ACHN (cell line): ENCODE measurements at regions not wholly inside any gene's neighbourhood (a gene's known extent, or its start where the extent isn't known, plus 50 kb on each side); places are given as distances from the start of the nearest gene placed in this dataset.
A peak's percentile ranks its signal among the peaks of the same experiment; 100 is the strongest.

Experiments
- DNase-seq: peaks from one replicate; pipeline ENCODE4 v3.0.0-alpha.2; 2015
- in situ Hi-C: cut with HindIII; loops from 2 replicates; pipeline ENCODE4 v1.10.0; 2017; ENCODE audit warnings: low sequenced_read_pairs, low pct_ligation_motif_present, low pct_unique_long_range_greater_than_20kb

DNA sequence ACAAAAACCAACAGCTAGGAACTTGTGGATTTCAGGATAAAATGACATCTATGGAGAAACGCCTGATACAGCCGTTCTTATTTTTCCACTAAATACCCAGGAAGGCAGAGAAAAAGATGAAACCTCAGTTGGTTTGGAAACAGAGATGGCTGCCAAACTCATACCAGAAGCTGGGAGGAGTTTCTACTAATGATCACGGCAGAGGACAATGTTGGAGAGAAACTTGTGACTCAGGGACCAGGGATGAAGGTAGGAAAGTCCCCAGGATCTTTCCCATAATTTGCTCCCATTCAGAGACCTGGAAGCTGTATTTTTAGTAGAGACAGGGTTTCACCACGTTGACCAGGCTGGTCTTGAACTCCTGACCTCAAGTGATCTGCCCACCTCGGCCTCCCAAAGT is 187.1 kb upstream of the IER5L start:
- no peak for DNase-seq

DNA sequence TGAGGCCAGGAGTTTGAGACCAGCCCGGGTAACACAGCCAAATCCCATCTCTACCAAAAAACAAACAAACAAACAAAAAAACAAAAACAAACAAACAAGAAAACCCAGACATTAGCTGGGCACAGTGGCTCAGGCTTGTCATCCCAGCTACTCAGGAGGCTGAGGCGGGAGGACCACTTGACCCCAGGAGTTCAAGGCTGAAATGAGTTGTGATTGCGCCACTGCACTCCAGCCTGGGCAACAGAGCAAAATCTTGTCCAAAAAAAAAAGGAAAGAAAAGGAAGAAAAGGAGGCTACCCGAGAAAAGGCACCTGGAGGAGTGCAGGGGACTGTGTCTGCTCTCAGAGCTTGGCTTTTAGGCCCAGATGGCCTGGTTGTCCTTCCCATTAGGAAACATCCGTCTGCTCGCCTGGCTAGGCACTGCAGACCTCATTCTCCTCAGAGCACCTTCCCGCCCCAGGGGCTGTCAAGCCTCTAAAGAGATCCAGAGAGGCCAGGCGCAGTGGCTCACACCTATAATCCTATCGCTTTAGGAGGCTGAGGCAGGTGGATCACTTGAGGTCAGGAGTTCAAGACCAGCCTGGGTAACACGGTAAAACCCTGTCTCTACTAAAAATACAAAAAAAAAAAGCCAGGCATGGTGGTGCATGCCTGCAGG is 185.3 kb upstream of the IER5L start:
- DNase-seq: no peak
- in situ Hi-C loops: no loop called here

More for the DNA sequence above, 187.1 kb upstream of the IER5L start:
- in situ Hi-C loops: no loop called here

DNA sequence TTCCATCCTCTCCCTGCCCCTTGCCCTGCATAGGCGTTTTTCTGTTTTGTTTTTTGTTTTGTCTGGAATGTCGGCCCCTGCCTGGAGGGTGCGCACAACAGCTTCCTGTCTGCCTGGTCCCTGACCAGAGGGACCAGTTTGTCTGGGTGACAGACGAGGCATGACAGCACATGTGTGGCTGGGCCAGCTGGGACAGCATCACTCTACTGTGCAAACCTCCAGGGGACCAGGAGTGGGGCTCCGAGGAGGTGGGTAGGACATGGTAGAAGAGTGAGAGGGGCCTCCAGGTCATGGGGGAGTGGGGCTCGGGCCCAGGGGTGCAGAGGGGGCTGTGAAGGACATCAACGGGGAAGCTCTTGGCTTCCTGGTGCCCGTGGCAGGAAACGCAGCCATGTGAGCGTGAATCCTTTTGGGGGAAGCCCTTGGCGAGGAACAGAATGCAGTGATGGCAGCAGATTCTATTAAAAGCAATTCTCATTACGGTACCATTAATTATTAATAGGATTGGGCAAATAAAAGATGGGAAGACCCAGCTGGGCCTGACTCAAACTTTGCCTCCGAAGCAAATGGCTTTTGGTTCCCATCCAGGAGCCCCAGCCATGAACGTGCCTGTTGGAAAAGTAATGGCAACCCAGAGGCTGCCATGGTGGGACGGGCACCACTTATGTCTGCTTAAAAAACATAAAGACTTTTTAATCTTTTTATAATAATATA is 184.4 kb upstream of the IER5L start:
- in situ Hi-C loops: no loop called here

DNA sequence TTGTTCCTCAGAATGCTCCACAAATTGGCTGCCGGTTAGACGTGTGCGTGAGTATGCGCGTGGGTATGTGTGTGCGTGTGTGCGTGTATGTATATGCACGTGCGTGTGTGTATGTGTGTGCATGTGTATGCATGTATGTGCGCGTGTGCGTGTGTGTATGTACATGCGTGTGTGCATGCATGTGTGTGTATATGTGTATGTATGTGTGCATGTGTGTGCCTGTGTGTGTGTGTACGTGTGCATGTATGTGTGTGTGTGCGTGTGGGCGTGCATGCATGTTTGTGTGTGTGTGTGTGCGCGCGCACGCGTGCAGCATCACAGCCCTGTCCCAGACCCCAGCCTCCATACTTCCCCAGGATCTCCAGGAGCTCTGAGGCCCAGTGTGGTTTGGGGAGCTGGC is 183.1 kb upstream of the IER5L start:
- in situ Hi-C loops: no loop called here

More for the DNA sequence above, 184.4 kb upstream of the IER5L start:
- no peak for DNase-seq

DNA sequence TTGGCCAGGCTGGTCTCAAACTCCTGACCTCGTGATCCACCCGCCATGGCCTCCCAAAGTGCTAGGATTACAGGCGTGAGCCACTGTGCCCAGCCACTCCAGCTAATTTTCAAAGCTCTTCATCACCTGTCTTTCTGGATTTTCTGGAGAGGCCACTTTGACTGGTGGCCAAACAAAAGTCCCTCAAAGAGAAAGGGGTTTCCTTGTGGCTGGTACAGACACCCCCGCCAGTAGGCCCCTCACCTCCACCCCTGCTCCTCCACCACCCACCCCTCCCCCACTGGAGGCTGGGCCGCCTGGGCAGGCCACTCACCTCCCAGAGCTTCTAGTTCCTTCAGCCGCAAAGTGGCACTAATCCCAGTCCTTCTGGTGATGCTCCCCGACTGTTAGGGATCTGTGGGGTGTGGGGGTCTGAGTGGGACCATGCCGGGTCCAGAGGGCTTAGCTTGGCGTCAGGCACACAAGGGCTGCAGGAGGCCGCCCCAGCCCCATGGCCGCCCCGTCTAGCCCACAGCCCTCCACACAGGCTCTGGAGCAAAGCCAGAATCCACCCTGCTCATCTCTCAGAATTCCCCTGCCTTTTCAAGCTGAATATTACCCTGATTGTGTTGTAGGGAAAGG is 182.0 kb upstream of the IER5L start:
- DNase-seq: no peak

More for the DNA sequence above, 183.1 kb upstream of the IER5L start:
- no peak for DNase-seq

DNA sequence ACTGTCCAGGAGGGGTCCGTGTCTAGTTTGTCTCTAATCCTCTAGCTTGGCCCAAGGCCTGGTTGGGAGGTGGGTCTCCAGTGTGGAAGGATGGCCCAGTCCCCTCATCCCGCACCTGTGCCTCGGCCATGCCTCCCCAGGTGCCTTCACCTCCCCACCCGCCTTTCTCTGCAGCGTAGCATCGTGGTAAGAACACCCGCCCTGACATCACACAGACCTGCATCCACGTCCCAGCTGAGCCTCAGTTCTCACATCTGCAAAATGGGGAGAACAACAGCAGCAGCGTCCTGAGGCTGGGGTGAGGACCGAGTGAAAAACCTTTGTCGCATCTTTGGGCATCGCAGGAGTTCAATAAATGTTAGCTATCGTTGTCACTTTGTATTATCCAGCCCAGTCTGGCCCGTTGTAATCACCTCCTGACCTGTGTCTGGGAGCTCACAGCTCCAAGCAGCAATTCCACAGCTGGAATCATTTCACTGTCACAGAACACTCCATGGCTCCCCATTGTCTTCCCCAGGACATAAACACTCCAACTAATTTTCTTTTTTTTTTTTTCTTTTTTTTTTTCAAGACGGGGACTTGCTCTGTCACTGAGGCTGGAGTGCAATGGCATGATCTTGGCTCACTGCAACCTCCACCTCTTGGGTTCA is 181.2 kb upstream of the IER5L start:
- in situ Hi-C loops: no loop called here
- no peak for DNase-seq

More for the DNA sequence above, 182.0 kb upstream of the IER5L start:
- in situ Hi-C loops: no loop called here

DNA sequence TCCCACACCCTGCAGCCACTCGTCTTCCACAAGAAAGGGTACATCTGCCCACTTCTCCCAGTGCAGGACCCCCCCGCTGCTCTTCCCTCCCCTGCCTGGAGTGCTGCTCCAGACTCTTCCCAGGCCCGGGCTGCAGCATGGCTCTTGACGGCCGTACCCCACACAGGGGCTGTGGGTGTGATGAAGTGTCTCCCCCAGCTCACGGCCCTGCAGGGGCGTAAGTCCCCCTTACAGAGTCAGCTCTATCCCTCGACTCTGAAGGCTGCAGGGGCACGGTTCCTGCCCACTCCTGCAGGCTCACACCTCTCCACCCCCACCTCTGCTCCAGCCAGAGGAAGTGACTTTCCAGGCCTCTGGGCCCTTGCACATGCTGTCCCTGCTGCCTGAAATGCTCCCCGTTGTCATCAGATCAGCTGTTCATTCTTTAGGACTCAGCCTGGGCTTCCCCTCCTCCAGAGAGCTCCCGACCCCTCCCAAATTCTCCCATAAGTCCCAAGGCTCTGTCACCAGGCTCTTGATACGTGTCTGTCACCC is 180.6 kb upstream of the IER5L start:
- no peak for DNase-seq
- in situ Hi-C loops: no loop called here

DNA sequence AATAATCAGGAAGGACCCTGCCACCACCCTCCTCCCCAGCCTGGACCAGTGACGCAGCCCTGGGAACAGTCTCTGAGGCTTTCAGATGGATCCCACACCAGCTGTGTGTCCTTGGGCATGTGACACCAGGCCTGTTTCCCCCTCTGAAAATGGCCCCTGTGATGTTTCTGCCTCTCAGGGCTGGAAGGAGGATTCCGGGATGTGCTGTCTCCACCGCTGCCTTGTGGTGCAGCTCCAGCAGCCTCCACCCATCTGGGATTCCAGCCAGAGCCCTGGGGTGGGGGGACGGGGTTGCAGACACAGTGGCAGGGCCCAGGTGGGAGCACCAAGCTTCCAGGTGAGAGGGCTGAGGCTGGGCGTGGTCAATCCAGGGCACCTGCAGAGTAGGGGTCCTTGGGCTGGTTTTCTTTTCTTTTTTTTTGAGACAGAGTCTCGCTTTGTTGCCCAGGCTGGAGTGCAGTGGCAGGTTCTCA is 179.7 kb upstream of the IER5L start:
- DNase-seq: no peak
- in situ Hi-C loops: no loop called here

DNA sequence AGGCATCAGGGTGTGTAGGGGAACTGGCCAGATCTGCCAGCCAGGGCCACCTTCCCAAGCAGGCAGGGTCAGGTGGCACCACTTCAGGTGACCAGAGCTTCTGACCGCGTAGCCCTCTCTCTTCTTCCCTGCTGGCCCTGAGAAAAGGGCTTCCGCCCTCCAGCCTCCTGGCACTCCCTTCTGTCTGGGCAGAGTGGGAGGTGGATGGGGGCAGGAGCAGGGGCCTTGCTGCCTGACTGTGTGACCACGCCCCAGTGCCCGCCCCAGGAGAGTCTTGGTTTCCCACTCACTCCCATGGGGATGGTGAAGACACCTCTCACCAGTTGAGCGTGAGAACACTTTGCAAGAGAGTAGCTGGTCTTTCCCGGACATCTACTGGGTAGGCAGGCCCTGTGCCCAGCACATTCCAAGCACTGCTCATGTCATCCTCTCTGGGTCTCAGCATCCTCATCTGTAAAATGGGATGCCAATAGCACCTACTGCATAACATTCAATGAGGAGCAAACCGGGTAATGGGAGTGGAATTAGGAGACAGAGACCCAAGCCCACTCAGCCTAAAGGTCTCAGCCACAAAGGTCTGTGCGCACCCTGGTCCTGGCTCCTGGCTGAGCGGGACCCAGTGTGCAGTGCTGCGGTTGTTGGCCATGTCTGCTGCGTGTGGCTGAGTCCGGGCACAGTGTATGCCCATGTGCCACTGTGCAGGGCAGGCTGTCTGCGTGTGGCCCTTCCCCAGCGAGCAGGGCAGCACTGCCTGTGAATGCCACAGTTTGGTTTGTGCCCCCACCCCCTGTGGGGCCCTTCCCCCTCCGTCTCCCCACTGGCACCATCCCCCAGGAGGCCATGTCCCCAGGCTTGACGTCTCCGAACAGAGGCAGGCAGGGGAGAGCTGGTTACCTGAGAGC is 179.1 kb upstream of the IER5L start:
- in situ Hi-C loops: no loop called here

DNA sequence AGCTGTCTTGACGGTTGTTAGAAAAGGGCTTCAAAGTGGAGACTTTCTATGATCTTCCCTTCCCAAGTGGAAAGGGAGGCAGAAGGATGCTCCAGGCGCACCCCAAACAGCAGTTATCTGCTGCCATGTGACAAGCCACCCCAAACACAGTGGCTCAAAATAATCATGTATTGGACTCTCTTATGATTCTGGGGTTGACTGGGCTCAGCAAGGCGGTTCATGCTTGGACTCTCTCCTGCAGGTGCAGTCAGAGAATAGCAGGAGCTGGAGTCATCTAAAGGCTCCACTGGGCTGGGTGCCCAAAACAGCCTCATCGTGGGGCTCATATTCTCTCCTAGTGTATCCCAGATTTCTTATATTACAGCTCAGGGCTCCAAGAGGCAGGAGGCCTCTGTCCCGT is 177.6 kb upstream of the IER5L start:
- in situ Hi-C loops: no loop called here
- peak; percentile 32 for DNase-seq

More for the DNA sequence above, 179.1 kb upstream of the IER5L start:
- DNase-seq: no peak

DNA sequence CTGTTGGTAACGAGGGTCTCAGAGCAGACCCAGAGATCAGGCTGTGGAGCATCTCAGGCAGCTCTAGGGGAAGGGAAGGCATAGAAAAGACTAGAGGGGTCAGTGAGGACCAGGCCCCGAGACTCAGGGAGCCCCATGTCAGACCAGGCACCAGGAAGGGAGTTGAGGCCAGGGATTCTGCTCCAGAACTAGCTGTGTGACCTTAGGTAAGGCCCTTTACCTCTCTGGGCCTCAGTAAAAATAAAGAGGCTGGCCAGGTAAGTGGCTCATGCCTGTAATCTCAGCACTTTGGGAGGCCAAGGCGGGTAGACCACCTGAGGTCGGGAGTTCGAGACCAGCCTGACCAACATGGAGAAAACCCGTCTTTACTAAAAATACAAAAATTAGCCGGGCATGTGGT is 176.4 kb upstream of the IER5L start:
- no peak for DNase-seq
- in situ Hi-C loops: no loop called here

DNA sequence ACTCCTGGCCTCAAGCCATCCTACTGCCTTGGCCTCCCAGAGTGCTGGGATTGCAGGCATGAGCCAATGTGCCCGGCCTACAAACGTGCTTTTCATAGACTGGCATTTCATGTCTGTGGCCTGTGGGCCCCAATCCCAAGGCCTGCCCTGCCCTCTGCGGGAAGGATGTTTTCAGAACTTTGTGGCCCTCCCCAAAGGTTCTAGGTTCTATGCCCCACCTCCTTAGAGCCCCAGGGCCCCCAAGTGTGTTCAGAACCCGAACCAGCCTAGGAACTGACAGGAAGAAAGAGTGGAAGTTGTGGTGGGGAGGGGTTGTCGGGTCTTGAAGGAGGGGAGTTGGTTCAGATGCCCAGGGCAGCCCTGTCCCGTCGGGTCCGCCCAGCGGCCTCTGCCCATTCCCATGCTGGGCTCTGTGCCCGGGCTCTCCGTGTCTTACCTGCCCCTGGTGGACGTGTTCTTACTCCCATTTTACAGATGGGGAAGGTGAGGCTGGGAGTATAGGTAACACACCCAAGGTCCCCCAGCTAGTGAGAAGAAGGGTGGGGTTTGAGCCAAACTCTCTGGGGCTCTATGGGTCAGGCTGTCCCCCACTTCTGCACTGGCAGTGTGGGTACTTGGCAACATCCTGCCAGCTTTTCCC is 175.8 kb upstream of the IER5L start:
- in situ Hi-C loops: no loop called here
- DNase-seq: no peak

DNA sequence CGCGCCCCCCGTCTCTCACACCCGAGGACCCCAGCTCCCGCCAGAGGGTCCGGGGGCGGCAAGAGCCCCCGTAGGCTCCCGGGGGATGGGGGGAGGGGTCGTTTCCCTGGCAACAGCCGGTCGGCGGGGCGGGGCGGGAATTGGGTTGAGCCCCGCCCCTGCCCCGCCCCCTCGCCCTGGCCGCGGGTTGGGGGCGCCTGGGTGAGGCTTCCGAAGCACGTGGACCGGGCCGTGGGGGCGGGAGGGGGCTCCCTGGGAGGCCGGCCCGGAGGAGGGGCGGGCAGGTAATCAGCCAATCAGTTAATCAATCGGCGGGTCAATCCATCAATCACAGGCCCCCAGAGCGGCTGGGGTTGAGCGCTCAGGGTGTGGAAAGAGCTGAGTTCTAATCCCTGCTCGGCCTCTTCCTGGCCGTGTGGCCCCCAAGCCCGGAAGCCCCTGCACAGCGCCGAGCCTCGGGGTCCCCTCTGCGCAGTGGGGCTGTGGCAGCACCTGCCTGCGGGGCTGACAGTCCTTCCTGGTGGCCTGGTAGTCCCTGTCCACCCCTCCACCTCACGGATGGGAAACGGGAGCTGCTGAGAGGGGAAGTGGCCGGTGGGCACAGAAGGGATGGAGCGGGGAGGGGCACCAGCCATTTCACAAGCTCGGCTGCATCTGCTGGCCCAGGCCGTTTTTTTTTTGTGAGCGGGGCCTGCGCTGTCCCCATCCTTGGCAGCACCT is 174.2 kb upstream of the IER5L start:
- DNase-seq: peak; percentile 8
- in situ Hi-C loops: no loop called here

DNA sequence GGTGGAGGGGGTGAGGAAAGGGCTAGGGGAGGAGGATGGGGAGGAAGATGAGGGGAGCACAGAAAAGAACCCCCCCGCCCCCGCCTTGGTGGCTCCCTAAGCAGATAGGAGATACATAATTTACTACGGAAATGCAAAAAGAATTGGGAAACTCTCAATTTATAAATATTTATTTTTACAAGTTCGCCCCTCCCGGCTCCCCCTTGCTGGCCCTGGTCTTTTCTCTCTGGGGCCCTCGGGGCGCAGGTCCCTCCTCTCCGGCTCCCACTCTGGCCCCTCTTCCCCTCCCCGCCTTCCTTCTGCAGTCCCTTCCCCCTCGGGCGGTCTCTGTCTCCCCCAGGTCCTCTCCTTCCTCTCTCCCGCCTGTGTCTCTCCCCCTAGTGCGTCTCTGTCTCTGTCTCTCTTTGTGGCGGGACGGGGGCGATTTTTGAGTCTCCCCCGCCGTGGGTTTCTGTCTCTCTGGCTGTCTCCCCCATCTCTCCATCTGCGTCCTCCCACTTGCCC is 173.6 kb upstream of the IER5L start:
- in situ Hi-C loops: no loop called here
- no peak for DNase-seq

DNA sequence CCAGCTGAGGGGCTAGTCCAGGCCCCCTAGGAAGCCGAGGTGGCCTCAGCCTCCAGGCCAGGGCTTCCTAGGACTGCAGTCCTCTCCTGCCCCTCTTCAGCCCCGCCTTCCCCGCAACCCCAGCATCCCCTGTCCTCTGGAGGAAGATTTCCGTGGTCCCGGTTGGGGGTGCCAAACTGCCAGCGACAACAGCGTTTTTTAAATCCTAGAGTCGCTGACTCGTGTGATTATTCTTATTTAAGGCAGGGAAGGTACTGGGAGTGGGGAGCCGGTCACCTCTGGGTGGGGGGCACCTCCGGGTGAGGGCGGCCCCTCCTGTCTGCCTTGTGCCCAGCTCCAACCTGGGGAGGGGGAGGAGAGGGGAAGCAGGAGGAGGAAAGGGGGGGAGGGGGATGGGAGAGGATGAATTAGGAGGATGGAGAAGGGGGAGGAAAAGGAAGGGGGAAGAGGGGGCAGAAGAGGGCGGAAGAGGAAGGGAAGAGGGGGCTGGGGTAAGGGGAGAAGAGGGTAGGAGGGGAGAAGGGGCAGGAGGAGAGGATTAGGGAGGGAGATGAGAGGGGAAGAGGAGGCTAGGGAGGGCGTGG is 173.1 kb upstream of the IER5L start:
- DNase-seq: peak; percentile 12
- in situ Hi-C loops: no loop called here

DNA sequence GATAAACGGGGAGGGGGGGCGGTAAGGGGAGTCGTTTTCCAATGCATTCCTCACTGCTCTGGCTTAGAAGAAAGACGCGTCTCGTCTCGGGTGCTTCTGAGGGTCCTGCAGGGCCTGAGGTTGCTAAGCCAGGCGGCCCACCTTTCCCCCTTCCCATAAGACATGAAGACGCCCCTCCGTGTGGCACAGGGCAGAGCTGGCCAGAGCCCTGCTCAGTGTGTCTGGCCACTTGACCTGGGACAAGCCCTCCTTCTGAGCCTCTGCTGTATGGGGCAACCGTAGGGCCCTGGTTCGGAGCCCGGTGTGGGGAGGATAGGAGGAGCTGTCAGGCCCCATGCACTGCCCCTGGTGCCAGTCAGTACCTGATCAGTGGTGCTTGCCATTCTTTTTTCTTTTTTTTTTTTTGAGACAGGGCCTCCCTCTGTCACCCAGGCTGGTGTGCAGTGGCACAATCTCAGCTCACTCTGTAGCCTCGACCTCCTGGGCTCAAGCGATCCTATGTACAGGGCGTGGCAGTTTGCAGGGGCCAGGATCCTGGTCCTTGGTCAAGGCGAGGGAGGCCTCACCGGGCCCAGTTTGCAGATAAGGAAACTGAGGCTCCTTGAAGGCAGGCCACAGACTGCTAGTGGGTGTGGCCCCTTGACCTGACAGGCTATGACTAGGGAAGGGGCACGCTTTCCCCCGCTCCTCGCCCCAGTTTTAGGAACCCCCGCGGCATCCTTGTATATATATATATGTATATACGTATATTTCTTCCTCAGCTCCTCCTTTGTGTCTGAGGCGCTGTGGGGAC is 172.3 kb upstream of the IER5L start:
- DNase-seq: no peak
- in situ Hi-C loops: no loop called here
